ENCODE measurements at regions not wholly inside any gene's neighbourhood (a gene's known extent, or its start where the extent isn't known, plus 50 kb on each side); places are given as distances from the start of the nearest gene placed in this dataset.
A peak's percentile ranks its signal among the peaks of the same experiment; 100 is the strongest.

DNA sequence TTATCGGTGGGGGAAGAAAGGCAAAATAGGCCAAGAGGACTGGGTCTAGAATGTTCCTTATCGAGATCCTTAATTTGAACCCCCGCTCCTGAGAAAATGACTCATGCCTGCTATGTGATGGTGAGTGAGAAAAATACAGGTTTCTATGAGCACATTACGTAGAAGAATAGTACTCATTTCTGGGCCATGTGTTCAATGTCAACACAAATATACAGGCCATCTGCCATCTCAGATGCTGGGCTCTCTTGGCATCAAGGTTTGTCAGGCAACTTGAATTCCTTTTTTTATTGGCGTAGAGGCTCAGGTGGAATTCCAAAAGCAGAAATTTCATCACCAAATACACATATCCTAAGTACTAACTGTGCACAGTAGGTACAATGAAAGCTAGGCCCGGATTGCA, 81.4 kb upstream of the TRIM2 start:
- ATAC-seq (ENCODE audit: insufficient read depth, low FRiP score) (no peak), DNase-seq (no peak)
- no peak overlapping the region for H3K27ac ChIP-seq (ENCODE audit: low read depth in 1 of 2, low read length in 1 of 2)
- 92 to 97% methylated on average over 6 of the region's 6 CpGs for WGBS, 2 donors
- H3K27me3 ChIP-seq (ENCODE audit: control insufficient read depth in 3 of 3, insufficient read depth in 3 of 3, low read length in 2 of 3): no peaks in the 10 kb centered on the region
- H3K9ac ChIP-seq (ENCODE audit: insufficient read depth in 1 of 2, low read length in 2 of 2): no peak overlapping the region
- peaks cover 0 to 7% (median 0%) of the 10 kb centered on the region in 5 donors for H3K4me1 ChIP-seq (ENCODE audit: control insufficient read depth in 5 of 5, insufficient read depth in 5 of 5, low read length in 5 of 5)
- no peak overlapping the region for H3K4me3 ChIP-seq
- H3K36me3 ChIP-seq (ENCODE audit: control insufficient read depth in 4 of 4, insufficient read depth in 4 of 4, low read length in 4 of 4): no peaks in the 10 kb centered on the region
- TF ChIP-seq, protein P1, sequence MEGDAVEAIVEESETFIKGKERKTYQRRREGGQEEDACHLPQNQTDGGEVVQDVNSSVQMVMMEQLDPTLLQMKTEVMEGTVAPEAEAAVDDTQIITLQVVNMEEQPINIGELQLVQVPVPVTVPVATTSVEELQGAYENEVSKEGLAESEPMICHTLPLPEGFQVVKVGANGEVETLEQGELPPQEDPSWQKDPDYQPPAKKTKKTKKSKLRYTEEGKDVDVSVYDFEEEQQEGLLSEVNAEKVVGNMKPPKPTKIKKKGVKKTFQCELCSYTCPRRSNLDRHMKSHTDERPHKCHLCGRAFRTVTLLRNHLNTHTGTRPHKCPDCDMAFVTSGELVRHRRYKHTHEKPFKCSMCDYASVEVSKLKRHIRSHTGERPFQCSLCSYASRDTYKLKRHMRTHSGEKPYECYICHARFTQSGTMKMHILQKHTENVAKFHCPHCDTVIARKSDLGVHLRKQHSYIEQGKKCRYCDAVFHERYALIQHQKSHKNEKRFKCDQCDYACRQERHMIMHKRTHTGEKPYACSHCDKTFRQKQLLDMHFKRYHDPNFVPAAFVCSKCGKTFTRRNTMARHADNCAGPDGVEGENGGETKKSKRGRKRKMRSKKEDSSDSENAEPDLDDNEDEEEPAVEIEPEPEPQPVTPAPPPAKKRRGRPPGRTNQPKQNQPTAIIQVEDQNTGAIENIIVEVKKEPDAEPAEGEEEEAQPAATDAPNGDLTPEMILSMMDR (IDR thresholded peaks at IDR 0.05; ENCODE audit: control extremely low read depth, extremely low read depth): no peak
- no peaks in the 10 kb centered on the region for H3K9me3 ChIP-seq (ENCODE audit: control insufficient read depth in 4 of 4, insufficient read depth in 3 of 4, low read length in 3 of 4)

DNA sequence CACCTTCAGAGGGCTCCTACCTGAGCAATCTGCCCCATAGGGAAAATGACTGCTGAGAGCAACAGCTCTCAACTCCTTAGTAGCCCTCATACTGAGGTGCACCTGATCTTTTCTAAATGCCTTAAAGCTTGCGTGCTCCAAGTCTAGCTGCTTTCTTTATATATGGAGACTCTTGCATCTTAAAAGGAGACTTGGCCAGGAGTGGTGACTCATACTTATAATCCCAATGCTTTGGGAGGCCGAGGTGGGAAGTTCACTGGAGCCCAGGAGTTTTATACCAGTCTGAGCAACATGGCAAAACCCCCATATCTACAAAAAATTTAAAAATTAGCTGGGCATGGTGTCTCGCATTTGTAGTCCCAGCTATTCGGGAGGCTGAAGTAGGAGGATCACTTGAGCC, 78.1 kb upstream of the TRIM2 start:
- Histone ChIP-seq H3K9ac (ENCODE audit: insufficient read depth in 1 of 2, low read length in 2 of 2) (no peak overlapping the region), H3K36me3 (ENCODE audit: control insufficient read depth in 4 of 4, insufficient read depth in 4 of 4, low read length in 4 of 4) (no peaks in the 10 kb centered on the region), H3K4me3 (no peak overlapping the region), H3K9me3 (ENCODE audit: control insufficient read depth in 4 of 4, insufficient read depth in 3 of 4, low read length in 3 of 4) (no peaks in the 10 kb centered on the region), H3K27me3 (ENCODE audit: control insufficient read depth in 3 of 3, insufficient read depth in 3 of 3, low read length in 2 of 3) (no peaks in the 10 kb centered on the region), H3K4me1 (ENCODE audit: control insufficient read depth in 5 of 5, insufficient read depth in 5 of 5, low read length in 5 of 5) (no peaks in the 10 kb centered on the region), H3K27ac (ENCODE audit: low read depth in 1 of 2, low read length in 1 of 2) (no peak overlapping the region)
- no peak for ATAC-seq (ENCODE audit: insufficient read depth, low FRiP score)
- TF ChIP-seq, protein P1 (IDR thresholded peaks at IDR 0.05; ENCODE audit: control extremely low read depth, extremely low read depth): no peak
- no peak for DNase-seq
- 95 to 96% methylated on average over 4 of the region's 4 CpGs for WGBS, 2 donors

DNA sequence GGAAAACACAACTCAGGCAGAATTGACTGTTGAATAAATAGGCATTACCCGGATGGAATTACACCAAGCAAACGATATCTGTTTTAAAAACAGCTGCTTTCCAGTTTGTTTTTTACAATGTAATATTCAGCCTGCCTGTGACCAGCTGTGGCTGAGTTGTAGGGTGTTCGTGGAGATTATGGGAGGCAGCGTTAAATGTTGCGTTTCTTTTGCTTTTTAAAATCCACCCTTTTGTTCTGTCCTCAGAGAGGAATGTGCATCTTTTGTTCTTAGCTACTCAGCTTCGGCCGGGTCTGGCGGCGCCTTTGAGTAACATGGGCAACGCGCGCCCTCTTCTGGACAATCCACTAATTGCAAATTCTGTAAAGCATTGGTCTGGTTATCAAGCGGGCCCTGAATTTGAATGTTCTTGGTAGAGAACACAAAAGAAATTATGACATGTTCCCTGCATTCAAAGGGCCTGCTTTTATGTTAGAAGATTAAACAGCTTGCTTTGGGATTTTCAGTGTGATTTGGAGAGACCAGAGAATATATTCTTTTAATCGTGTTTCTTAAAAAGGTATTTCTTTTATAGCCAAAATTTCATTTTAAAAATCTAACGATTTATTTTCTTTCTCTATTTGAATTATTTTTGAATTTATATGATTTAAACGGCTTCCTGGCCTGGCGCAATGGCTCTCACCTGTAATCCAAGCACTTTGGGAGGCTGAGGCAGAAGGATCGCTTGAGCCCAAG, 76.3 kb upstream of the TRIM2 start:
- TF ChIP-seq, protein P1 (IDR thresholded peaks at IDR 0.05; ENCODE audit: control extremely low read depth, extremely low read depth): peak; percentile 81
- H3K27me3 ChIP-seq (ENCODE audit: control insufficient read depth in 3 of 3, insufficient read depth in 3 of 3, low read length in 2 of 3): no peaks in the 10 kb centered on the region
- peak; percentile 86 for ATAC-seq (ENCODE audit: insufficient read depth, low FRiP score)
- no peak overlapping the region for H3K4me3 ChIP-seq
- no peaks in the 10 kb centered on the region for H3K36me3 ChIP-seq (ENCODE audit: control insufficient read depth in 4 of 4, insufficient read depth in 4 of 4, low read length in 4 of 4)
- DNase-seq: peak; percentile 91 to 94 (median 93)
- H3K9me3 ChIP-seq (ENCODE audit: control insufficient read depth in 4 of 4, insufficient read depth in 3 of 4, low read length in 3 of 4): no peaks in the 10 kb centered on the region
- H3K27ac ChIP-seq (ENCODE audit: low read depth in 1 of 2, low read length in 1 of 2): no peak overlapping the region
- H3K4me1 ChIP-seq (ENCODE audit: control insufficient read depth in 5 of 5, insufficient read depth in 5 of 5, low read length in 5 of 5): no peaks in the 10 kb centered on the region
- H3K9ac ChIP-seq (ENCODE audit: insufficient read depth in 1 of 2, low read length in 2 of 2): peak overlapping the region in 1 of 2 donors; percentile 43
- 22 to 28% methylated on average over 18 of the region's 18 CpGs for WGBS, 2 donors

DNA sequence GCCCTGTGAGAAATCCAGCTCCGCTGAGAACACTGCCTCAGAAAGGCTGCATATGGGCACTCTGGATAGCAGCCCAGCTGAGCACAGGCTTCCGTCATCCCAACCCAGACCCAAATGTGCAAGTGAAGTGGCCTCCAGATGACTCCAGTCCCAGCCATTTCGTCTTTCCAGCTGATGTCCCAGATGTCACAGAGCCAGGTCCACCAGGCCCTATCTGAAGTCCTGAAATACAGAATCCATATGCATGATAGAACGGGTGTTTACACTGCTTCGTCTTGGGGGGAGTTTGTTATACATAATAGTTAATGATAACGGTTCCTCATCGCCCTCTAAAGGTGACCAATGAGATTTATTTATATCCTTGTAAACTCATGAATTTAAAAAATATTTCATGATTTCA, 72.6 kb upstream of the TRIM2 start:
- DNase-seq: peak; percentile 40 to 66 (median 48)
- H3K4me3 ChIP-seq: no peak overlapping the region
- no peak overlapping the region for H3K9ac ChIP-seq (ENCODE audit: insufficient read depth in 1 of 2, low read length in 2 of 2)
- 64 to 71% methylated on average over 7 of the region's 7 CpGs for WGBS, 2 donors
- H3K4me1 ChIP-seq (ENCODE audit: control insufficient read depth in 5 of 5, insufficient read depth in 5 of 5, low read length in 5 of 5): no peaks in the 10 kb centered on the region
- no peak overlapping the region for H3K27ac ChIP-seq (ENCODE audit: low read depth in 1 of 2, low read length in 1 of 2)
- TF ChIP-seq, protein P1 (IDR thresholded peaks at IDR 0.05; ENCODE audit: control extremely low read depth, extremely low read depth): no peak
- H3K36me3 ChIP-seq (ENCODE audit: control insufficient read depth in 4 of 4, insufficient read depth in 4 of 4, low read length in 4 of 4): no peaks in the 10 kb centered on the region
- H3K9me3 ChIP-seq (ENCODE audit: control insufficient read depth in 4 of 4, insufficient read depth in 3 of 4, low read length in 3 of 4): no peaks in the 10 kb centered on the region
- ATAC-seq (ENCODE audit: insufficient read depth, low FRiP score): no peak
- H3K27me3 ChIP-seq (ENCODE audit: control insufficient read depth in 3 of 3, insufficient read depth in 3 of 3, low read length in 2 of 3): no peaks in the 10 kb centered on the region
